Neural cell (in vitro differentiated cells): ENCODE measurements at regions not wholly inside any gene's neighbourhood (a gene's known extent, or its start where the extent isn't known, plus 50 kb on each side); places are given as distances from the start of the nearest gene placed in this dataset.

Experiments
- H2AFZ ChIP-seq: fragments of 200-600, 300-800 bp; sonication (generic), shearing (Covaris generic); 2 replicates; pipeline ENCODE4 v1.6.0; 2014; ENCODE audit warnings: low read depth, mild to moderate bottlenecking, antibody characterized with exemption, low read length, moderate library complexity
- H3F3A ChIP-seq: fragments of 200-600 bp; shearing (Covaris generic); 2 replicates; pipeline ENCODE4 v1.6.1; 2016; ENCODE audit warnings: mild to moderate bottlenecking, moderate library complexity, mixed read lengths, antibody characterized with exemption, low read length; ENCODE audit not compliant: insufficient read depth, poor library complexity, severe bottlenecking
- H3K27ac ChIP-seq: fragments of 200-600, 300-800 bp; sonication (generic), shearing (Covaris generic); 2 replicates; pipeline ENCODE4 v1.5.1; 2014; ENCODE audit warnings: mild to moderate bottlenecking, low read length, moderate library complexity
- H3K27me3 ChIP-seq: fragments of 300-800, 200-600 bp; sonication (generic), shearing (Covaris generic); 2 replicates; pipeline ENCODE4 v1.6.0; 2014; ENCODE audit warnings: mild to moderate bottlenecking, low read depth, low read length, moderate library complexity; ENCODE audit not compliant: insufficient read depth
- H3K36me3 ChIP-seq: fragments of 300-800, 200-600 bp; sonication (generic), shearing (Covaris generic); 2 replicates; pipeline ENCODE4 v1.5.1; 2014; ENCODE audit warnings: mild to moderate bottlenecking, antibody characterized with exemption, low read length, moderate library complexity; ENCODE audit not compliant: insufficient read depth
- H3K4me2 ChIP-seq: fragments of 300-800, 200-600 bp; sonication (generic), shearing (Covaris generic); 2 replicates; pipeline ENCODE4 v1.6.0; 2014; ENCODE audit warnings: mild to moderate bottlenecking, low read length
- H3K4me3 ChIP-seq: fragments of 300-800, 200-600 bp; sonication (generic), shearing (Covaris generic); 2 replicates; pipeline ENCODE4 v1.5.1; 2014; ENCODE audit warnings: mild to moderate bottlenecking, low read length, moderate library complexity
- H3K79me2 ChIP-seq: fragments of 200-600 bp; shearing (Covaris generic); replicated peaks from 2 replicates; pipeline ENCODE4 v1.6.0; 2014; ENCODE audit warnings: mild to moderate bottlenecking, low read length, moderate library complexity; ENCODE audit not compliant: insufficient read depth
- H3K9ac ChIP-seq: fragments of 300-800, 200-600 bp; sonication (generic), shearing (Covaris generic); 2 replicates; pipeline ENCODE4 v1.6.1; 2016; ENCODE audit warnings: mild to moderate bottlenecking, low read length, mixed read lengths
- H3K9me2 ChIP-seq: fragments of 200-600 bp; shearing (Covaris generic); 2 replicates; pipeline ENCODE4 v1.6.1; 2016; ENCODE audit warnings: mild to moderate bottlenecking, low read length, mixed read lengths; ENCODE audit not compliant: insufficient read depth
- H3K9me3 ChIP-seq: fragments of 200-600, 300-800 bp; sonication (generic), shearing (Covaris generic); 2 replicates; pipeline ENCODE4 v1.6.1; 2016; ENCODE audit warnings: mild to moderate bottlenecking, mixed run types, low read length, moderate library complexity, mixed read lengths
- H4K20me1 ChIP-seq: fragments of 200-600 bp; shearing (Covaris generic); 2 replicates; pipeline ENCODE4 v1.6.1; 2016; ENCODE audit warnings: mild to moderate bottlenecking, mixed run types; ENCODE audit not compliant: insufficient read depth
- CTCF ChIP-seq: fragments of 450-650 bp; IDR thresholded peaks from 2 replicates; pipeline ENCODE4 v1.5.1; 2014; ENCODE audit warnings: antibody characterized with exemption, mild to moderate bottlenecking, moderate library complexity; ENCODE audit not compliant: poor library complexity, severe bottlenecking
- EP300 ChIP-seq: fragments of 450-650 bp; conservative IDR thresholded peaks from 2 replicates; pipeline ENCODE4 v1.6.1; 2014; ENCODE audit warnings: antibody characterized with exemption, mild to moderate bottlenecking, moderate library complexity; ENCODE audit not compliant: poor library complexity, severe bottlenecking
- EZH2 ChIP-seq: fragments of 200-600, 300-800 bp; shearing (Covaris generic), sonication (generic); IDR thresholded peaks from 2 replicates; pipeline ENCODE4 v1.6.1; 2014; ENCODE audit warnings: antibody characterized with exemption, low read length, borderline replicate concordance, mild to moderate bottlenecking; ENCODE audit not compliant: insufficient read depth, poor library complexity, severe bottlenecking
- MXI1 ChIP-seq: fragments of 450-650 bp; conservative IDR thresholded peaks from 2 replicates; pipeline ENCODE4 v1.6.1; 2014; ENCODE audit warnings: antibody characterized with exemption, mild to moderate bottlenecking; ENCODE audit not compliant: poor library complexity, severe bottlenecking
- POLR2AphosphoS5 ChIP-seq: IDR thresholded peaks from 2 replicates; pipeline ENCODE4 v1.6.1; 2012
- RAD21 ChIP-seq: fragments of 450-650 bp; conservative IDR thresholded peaks from 2 replicates; pipeline ENCODE4 v1.6.1; 2014; ENCODE audit warnings: antibody characterized with exemption, mild to moderate bottlenecking, moderate library complexity
- REST ChIP-seq: IDR thresholded peaks from 2 replicates; pipeline ENCODE4 v1.6.1; 2012; ENCODE audit warnings: borderline replicate concordance
- SMC3 ChIP-seq: fragments of 450-650 bp; conservative IDR thresholded peaks from 2 replicates; pipeline ENCODE4 v1.6.1; 2014; ENCODE audit warnings: antibody characterized with exemption, mild to moderate bottlenecking, moderate library complexity; ENCODE audit not compliant: poor library complexity
- TAF1 ChIP-seq: IDR thresholded peaks from 2 replicates; pipeline ENCODE4 v1.6.1; 2012; ENCODE audit warnings: low read depth

- Histone ChIP-seq H3K27me3 (no peaks in the 10 kb centered on the region), H3F3A (no peaks in the 10 kb centered on the region), H2AFZ (no peak overlapping the region), H3K9ac (no peak overlapping the region), H3K27ac (no peak overlapping the region), H3K4me2 (no peak overlapping the region), H3K9me3 (no peaks in the 10 kb centered on the region), H3K36me3 (no peaks in the 10 kb centered on the region), H3K9me2 (no peaks in the 10 kb centered on the region), H3K4me3 (no peak overlapping the region), H3K79me2 (no peaks in the 10 kb centered on the region), H4K20me1 (no peaks in the 10 kb centered on the region)
- TF ChIP-seq REST (no peak), MXI1 (no peak), TAF1 (no peak), CTCF (no peak), EZH2 (no peak), RAD21 (no peak), EP300 (no peak), SMC3 (no peak), POLR2AphosphoS5 (no peak)
Measured at GRCh38 chr10:117448802-117449201, 73.6 kb upstream of the PDZD8 start.

GRCh38 chr10:117445992-117446391 lies 70.8 kb upstream of the PDZD8 start:
- Histone ChIP-seq H3K4me3 (no peak overlapping the region), H2AFZ (no peak overlapping the region)

More at GRCh38 chr10:117445992-117446391, 70.8 kb upstream of the PDZD8 start:
- no peaks in the 10 kb centered on the region for H4K20me1 ChIP-seq
- H3K36me3 ChIP-seq = no peaks in the 10 kb centered on the region
- H3K79me2 ChIP-seq = no peaks in the 10 kb centered on the region
- H3K9me3 ChIP-seq = no peaks in the 10 kb centered on the region
- no peak overlapping the region for H3K4me2 ChIP-seq
- TF ChIP-seq REST (no peak), POLR2AphosphoS5 (no peak), CTCF (no peak), EZH2 (no peak), TAF1 (no peak), SMC3 (no peak), MXI1 (no peak), RAD21 (no peak), EP300 (no peak)
- no peaks in the 10 kb centered on the region for H3K9me2 ChIP-seq
- H3K27me3 ChIP-seq = no peaks in the 10 kb centered on the region
- H3K27ac ChIP-seq = no peak overlapping the region
- no peaks in the 10 kb centered on the region for H3F3A ChIP-seq
- no peak overlapping the region for H3K9ac ChIP-seq
